DND-41 (cell line): ENCODE measurements at regions not wholly inside any gene's neighbourhood (a gene's known extent, or its start where the extent isn't known, plus 50 kb on each side); places are given as distances from the start of the nearest gene placed in this dataset.

Experiments
- EZH2 ChIP-seq: IDR thresholded peaks from 3 replicates; pipeline ENCODE4 v1.6.1; 2012; ENCODE audit warnings: borderline replicate concordance, low read depth, mild to moderate bottlenecking, moderate library complexity, low read length, inconsistent platforms; ENCODE audit not compliant: severe bottlenecking
- TF ChIP-seq, protein P1 (sequence below): IDR thresholded peaks from 2 replicates; pipeline ENCODE4 v1.5.1; 2012; ENCODE audit warnings: borderline replicate concordance, low read length, moderate library complexity, mild to moderate bottlenecking; ENCODE audit not compliant: poor library complexity, severe bottlenecking; ENCODE audit errors: extremely low read depth

GRCh38 chr11:127632976-127633680 is 632.6 kb upstream of the KIRREL3 start:
- TF ChIP-seq, protein P1, sequence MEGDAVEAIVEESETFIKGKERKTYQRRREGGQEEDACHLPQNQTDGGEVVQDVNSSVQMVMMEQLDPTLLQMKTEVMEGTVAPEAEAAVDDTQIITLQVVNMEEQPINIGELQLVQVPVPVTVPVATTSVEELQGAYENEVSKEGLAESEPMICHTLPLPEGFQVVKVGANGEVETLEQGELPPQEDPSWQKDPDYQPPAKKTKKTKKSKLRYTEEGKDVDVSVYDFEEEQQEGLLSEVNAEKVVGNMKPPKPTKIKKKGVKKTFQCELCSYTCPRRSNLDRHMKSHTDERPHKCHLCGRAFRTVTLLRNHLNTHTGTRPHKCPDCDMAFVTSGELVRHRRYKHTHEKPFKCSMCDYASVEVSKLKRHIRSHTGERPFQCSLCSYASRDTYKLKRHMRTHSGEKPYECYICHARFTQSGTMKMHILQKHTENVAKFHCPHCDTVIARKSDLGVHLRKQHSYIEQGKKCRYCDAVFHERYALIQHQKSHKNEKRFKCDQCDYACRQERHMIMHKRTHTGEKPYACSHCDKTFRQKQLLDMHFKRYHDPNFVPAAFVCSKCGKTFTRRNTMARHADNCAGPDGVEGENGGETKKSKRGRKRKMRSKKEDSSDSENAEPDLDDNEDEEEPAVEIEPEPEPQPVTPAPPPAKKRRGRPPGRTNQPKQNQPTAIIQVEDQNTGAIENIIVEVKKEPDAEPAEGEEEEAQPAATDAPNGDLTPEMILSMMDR = no peak
- TF ChIP-seq EZH2 = no peak
